Kidney epithelial cell (primary cell): ENCODE measurements at regions not wholly inside any gene's neighbourhood (a gene's known extent, or its start where the extent isn't known, plus 50 kb on each side); places are given as distances from the start of the nearest gene placed in this dataset.

Experiments
- DNase-seq: peaks from one replicate; pipeline ENCODE4 v3.0.0-alpha.2; 2010; ENCODE audit warnings: low read depth
- H3K27me3 ChIP-seq: 2 replicates; pipeline ENCODE4 v1.6.0; 2011; ENCODE audit warnings: low read length; ENCODE audit not compliant: control insufficient read depth, insufficient read depth
- H3K36me3 ChIP-seq: 2 replicates; pipeline ENCODE4 v1.5.1; 2011; ENCODE audit warnings: low read length; ENCODE audit not compliant: control insufficient read depth, insufficient read depth
- H3K4me3 ChIP-seq: 2 replicates; pipeline ENCODE4 v1.5.1; 2011; ENCODE audit warnings: low read depth, mild to moderate bottlenecking, control low read depth, low read length
- CTCF ChIP-seq: IDR thresholded peaks from 2 replicates; pipeline ENCODE4 v1.5.1; 2011; ENCODE audit warnings: mild to moderate bottlenecking, moderate library complexity, low read length, control low read depth, inconsistent platforms; ENCODE audit not compliant: insufficient read depth, poor library complexity, severe bottlenecking

GRCh38 chr2:150705767-150706166 is 218.3 kb upstream of the RND3 start:
- TF ChIP-seq CTCF, result no peak
- H3K4me3 ChIP-seq, result no peak overlapping the region
- H3K36me3 ChIP-seq, result no peaks in the 10 kb centered on the region
- DNase-seq, result no peak
- H3K27me3 ChIP-seq, result no peaks in the 10 kb centered on the region

GRCh38 chr2:150705357-150705756 is 217.9 kb upstream of the RND3 start:
- no peak for TF ChIP-seq CTCF
- Histone ChIP-seq H3K36me3 (no peaks in the 10 kb centered on the region), H3K4me3 (no peak overlapping the region), H3K27me3 (no peaks in the 10 kb centered on the region)
- no peak for DNase-seq

- H3K4me3 ChIP-seq, result no peak overlapping the region
- H3K36me3 ChIP-seq, result no peaks in the 10 kb centered on the region
- H3K27me3 ChIP-seq, result no peaks in the 10 kb centered on the region
- DNase-seq, result no peak
- no peak for TF ChIP-seq CTCF
Measured at GRCh38 chr2:150702791-150703190, 215.3 kb upstream of the RND3 start.

- TF ChIP-seq CTCF, result no peak
- DNase-seq, result no peak
- no peaks in the 10 kb centered on the region for H3K27me3 ChIP-seq
- H3K4me3 ChIP-seq, result no peak overlapping the region
- H3K36me3 ChIP-seq, result no peaks in the 10 kb centered on the region
Measured at GRCh38 chr2:150700666-150701580, 213.5 kb upstream of the RND3 start.

GRCh38 chr2:150699218-150699617 is 211.8 kb upstream of the RND3 start:
- no peak for TF ChIP-seq CTCF
- no peaks in the 10 kb centered on the region for H3K36me3 ChIP-seq
- H3K27me3 ChIP-seq, result no peaks in the 10 kb centered on the region
- H3K4me3 ChIP-seq, result no peak overlapping the region
- no peak for DNase-seq
